ENCODE measurements at regions not wholly inside any gene's neighbourhood (a gene's known extent, or its start where the extent isn't known, plus 50 kb on each side); places are given as distances from the start of the nearest gene placed in this dataset.

DNA sequence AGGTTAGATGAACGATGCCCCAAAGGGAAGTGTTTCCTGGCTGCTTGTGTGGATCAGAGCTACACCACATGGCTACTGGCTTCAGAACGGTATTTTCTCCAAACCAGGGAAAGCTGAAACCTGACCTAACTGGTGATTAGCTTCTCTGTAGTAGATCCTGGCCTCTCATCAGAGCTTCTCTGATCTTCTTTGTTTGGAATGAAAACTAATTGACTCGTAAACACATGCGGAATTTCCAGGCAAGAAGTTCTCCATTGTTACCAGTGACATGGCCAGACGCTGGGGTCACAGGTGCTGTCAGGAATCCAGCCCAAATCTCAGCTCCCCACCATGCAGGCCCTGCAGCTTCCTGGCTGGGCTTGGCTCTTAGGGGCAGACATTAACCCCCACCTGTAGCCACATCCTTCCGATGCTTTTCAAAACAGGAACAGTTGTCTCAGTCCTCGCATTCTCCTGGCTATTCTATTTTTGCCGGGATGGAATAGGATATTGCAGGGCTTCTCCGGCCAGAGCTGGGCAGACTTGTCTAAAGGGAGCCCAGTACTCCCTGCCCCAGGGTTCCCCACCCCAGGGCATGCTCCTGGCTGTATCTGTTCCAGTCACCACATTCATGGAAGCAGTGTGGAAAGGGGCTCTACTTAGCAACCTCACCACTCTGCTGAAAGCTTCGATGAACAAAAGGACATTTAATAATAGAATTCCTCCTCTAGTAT is 305.4 kb upstream of the F9 start:
- Mint-ChIP-seq H3K27ac (no peak overlapping the region), H3K4me1 (no peaks in the 10 kb centered on the region), H3K27me3 (no peaks in the 10 kb centered on the region), H3K4me3 (no peak overlapping the region), H3K36me3 (ENCODE audit: low read depth) (no peaks in the 10 kb centered on the region), H3K9me3 (no peaks in the 10 kb centered on the region)
- no peak for ATAC-seq (replicated peaks)

DNA sequence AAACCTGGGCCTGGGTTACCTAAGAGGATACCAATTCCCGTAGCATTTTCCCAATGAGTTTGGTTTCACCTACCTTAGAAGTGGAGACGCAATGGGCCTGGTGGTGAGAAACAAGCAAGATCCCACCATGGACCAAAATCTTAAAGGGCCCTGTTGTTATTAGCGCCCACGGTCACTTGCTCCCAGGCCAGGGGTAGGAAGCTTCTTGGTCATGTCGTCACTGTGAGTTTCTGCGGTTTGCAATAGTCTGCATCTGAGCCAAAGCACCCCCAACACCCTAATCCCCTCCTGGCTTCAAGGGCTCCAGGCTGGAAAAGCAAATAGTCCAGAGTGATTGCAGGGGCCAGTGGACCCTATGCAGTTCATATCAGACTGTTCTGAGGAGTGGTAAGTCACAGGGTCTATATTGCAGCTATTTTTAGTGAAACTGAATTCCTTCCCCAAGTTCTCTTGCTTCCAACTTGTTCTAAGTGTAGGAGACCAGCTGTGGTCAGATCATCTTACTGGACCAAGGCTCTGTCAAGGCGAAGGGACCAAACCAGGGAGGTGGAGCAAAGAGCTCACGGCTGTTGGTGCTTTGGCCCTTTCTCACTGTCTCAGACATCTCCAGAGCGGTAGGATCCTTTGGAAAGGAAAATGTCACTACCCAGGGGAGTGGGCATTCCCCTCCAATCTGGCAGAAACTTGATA is 307.9 kb upstream of the F9 start:
- no peak overlapping the region for H3K27ac Mint-ChIP-seq
- no peaks in the 10 kb centered on the region for H3K36me3 Mint-ChIP-seq (ENCODE audit: low read depth)
- H3K4me3 Mint-ChIP-seq, result no peak overlapping the region
- no peaks in the 10 kb centered on the region for H3K9me3 Mint-ChIP-seq
- H3K27me3 Mint-ChIP-seq, result no peaks in the 10 kb centered on the region
- no peaks in the 10 kb centered on the region for H3K4me1 Mint-ChIP-seq
- no peak for ATAC-seq (replicated peaks)

- Mint-ChIP-seq H3K4me1 (no peaks in the 10 kb centered on the region), H3K36me3 (ENCODE audit: low read depth) (no peaks in the 10 kb centered on the region), H3K27me3 (peaks cover 6% of the 10 kb centered on the region), H3K4me3 (no peak overlapping the region), H3K9me3 (no peaks in the 10 kb centered on the region), H3K27ac (no peak overlapping the region)
- ATAC-seq (replicated peaks), result no peak
Observed at GRCh38 chrX:139213241-139213709, 317.3 kb upstream of the F9 start.

DNA sequence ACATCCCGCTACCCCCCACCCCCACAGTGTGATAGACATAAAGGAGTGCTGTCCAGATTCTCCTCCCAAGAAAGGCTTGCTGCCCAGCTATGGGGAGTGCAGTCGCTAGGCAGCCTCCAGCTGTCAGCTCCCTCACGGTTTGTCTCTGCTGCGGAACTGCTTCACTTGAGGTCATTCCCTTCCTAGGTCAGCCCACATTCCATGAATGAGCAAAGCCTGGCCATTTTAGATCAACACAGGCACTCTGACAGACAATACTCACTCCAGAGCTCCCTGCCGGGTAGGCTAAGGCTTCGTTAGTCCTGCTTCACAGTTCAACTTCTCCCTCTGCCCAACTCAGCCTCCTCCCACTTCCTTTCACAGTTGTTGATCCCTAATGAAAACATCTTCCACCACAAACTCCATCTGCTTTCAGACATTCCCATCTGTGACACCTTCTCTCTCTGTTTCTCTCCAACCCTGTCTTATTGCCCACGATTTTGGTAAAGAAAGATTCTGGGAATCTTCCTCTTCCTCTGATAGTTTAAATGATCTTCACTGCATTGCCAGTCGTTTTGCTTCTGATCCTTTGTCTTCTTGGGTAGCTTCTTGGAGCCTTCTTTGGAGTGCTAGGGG is 318.9 kb upstream of the F9 start:
- no peak overlapping the region for H3K4me3 Mint-ChIP-seq
- no peak for ATAC-seq (replicated peaks)
- peaks cover 12% of the 10 kb centered on the region for H3K27me3 Mint-ChIP-seq
- no peak overlapping the region for H3K27ac Mint-ChIP-seq
- H3K4me1 Mint-ChIP-seq, result no peaks in the 10 kb centered on the region
- no peaks in the 10 kb centered on the region for H3K36me3 Mint-ChIP-seq (ENCODE audit: low read depth)
- H3K9me3 Mint-ChIP-seq, result no peaks in the 10 kb centered on the region

GRCh38 chrX:139209342-139209741 is 321.2 kb upstream of the F9 start:
- Mint-ChIP-seq H3K27me3 (peaks cover 19% of the 10 kb centered on the region), H3K27ac (no peak overlapping the region), H3K36me3 (ENCODE audit: low read depth) (no peaks in the 10 kb centered on the region), H3K4me1 (no peaks in the 10 kb centered on the region), H3K9me3 (no peaks in the 10 kb centered on the region), H3K4me3 (no peak overlapping the region)
- no peak for ATAC-seq (replicated peaks)

GRCh38 chrX:139207655-139208054 is 322.9 kb upstream of the F9 start:
- no peak for ATAC-seq (replicated peaks)
- Mint-ChIP-seq H3K4me3 (no peak overlapping the region), H3K27me3 (peaks cover 19% of the 10 kb centered on the region), H3K9me3 (no peaks in the 10 kb centered on the region), H3K27ac (no peak overlapping the region), H3K36me3 (ENCODE audit: low read depth) (no peaks in the 10 kb centered on the region), H3K4me1 (no peaks in the 10 kb centered on the region)

GRCh38 chrX:139206914-139207313 is 323.6 kb upstream of the F9 start:
- no peak overlapping the region for H3K27ac Mint-ChIP-seq
- H3K27me3 Mint-ChIP-seq, result peaks cover 19% of the 10 kb centered on the region

GRCh38 chrX:139204898-139205667 is 325.5 kb upstream of the F9 start:
- no peak overlapping the region for H3K27ac Mint-ChIP-seq
- H3K4me1 Mint-ChIP-seq, result no peaks in the 10 kb centered on the region
- H3K4me3 Mint-ChIP-seq, result no peak overlapping the region
- H3K9me3 Mint-ChIP-seq, result no peaks in the 10 kb centered on the region
- no peaks in the 10 kb centered on the region for H3K36me3 Mint-ChIP-seq (ENCODE audit: low read depth)
- peaks cover 16% of the 10 kb centered on the region for H3K27me3 Mint-ChIP-seq
- ATAC-seq (replicated peaks), result no peak

More at GRCh38 chrX:139206914-139207313, 323.6 kb upstream of the F9 start:
- H3K4me1 Mint-ChIP-seq, result no peaks in the 10 kb centered on the region
- no peaks in the 10 kb centered on the region for H3K9me3 Mint-ChIP-seq
- no peak overlapping the region for H3K4me3 Mint-ChIP-seq
- no peak for ATAC-seq (replicated peaks)
- H3K36me3 Mint-ChIP-seq (ENCODE audit: low read depth), result no peaks in the 10 kb centered on the region

- Mint-ChIP-seq H3K27me3 (peaks cover 21% of the 10 kb centered on the region), H3K36me3 (ENCODE audit: low read depth) (no peaks in the 10 kb centered on the region), H3K27ac (no peak overlapping the region), H3K4me1 (no peaks in the 10 kb centered on the region), H3K9me3 (no peaks in the 10 kb centered on the region), H3K4me3 (no peak overlapping the region)
- ATAC-seq (replicated peaks), result no peak
Observed at GRCh38 chrX:139204571-139204897, 326.0 kb upstream of the F9 start.

DNA sequence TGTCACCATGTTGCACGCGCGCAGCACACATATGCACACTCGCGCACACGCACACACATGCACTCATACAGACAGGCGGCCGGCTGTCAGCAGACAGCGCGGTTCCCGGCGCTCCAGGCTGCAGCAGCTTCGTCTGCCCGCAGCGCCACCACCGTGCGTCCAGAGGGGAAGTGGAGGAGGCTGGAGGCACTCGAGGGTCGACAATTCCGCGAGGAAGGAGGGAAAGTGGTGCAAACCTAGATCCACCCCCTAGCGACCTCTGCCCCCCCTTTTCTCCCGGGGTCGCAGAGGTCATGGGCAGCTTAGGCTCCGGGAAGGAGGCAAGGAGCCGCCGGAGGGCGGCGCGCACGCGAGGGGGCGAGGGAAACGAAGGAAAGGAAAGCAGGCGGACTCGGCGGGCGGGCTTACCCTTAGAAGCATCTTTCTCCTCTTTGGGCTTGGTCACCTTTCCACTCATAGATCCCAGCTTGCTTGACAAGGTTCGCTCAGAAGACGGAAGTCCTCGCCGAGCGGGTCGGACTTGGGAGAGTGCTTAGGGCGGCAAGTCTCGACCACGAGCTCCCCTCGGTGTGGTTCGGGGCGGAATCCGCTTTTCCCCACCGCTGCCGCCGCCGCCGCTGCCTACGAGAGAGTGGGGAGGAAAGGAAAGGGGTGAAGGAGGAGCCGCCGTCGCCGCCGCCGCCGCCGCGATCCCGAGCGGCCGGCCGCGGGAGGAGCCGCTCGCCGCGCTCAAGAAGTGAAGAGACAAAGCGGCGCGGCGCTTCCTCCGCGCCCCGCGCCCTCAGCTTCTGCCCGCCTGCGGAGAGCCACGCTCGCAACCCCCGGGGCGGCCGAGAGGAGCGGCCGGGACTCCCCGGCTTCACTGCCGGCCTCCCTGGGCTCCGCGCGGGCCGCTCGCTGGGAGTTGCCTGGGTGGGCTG is 326.6 kb upstream of the F9 start:
- no peak overlapping the region for H3K4me3 Mint-ChIP-seq
- ATAC-seq (replicated peaks), result no peak
- no peaks in the 10 kb centered on the region for H3K36me3 Mint-ChIP-seq (ENCODE audit: low read depth)
- H3K27ac Mint-ChIP-seq, result no peak overlapping the region
- peaks cover 26% of the 10 kb centered on the region for H3K27me3 Mint-ChIP-seq
- no peaks in the 10 kb centered on the region for H3K4me1 Mint-ChIP-seq
- H3K9me3 Mint-ChIP-seq, result no peaks in the 10 kb centered on the region

GRCh38 chrX:139202742-139203420 is 327.7 kb upstream of the F9 start:
- Mint-ChIP-seq H3K4me1 (no peaks in the 10 kb centered on the region), H3K4me3 (no peak overlapping the region), H3K36me3 (ENCODE audit: low read depth) (no peaks in the 10 kb centered on the region), H3K27ac (no peak overlapping the region), H3K9me3 (no peaks in the 10 kb centered on the region), H3K27me3 (peaks cover 26% of the 10 kb centered on the region)
- no peak for ATAC-seq (replicated peaks)

DNA sequence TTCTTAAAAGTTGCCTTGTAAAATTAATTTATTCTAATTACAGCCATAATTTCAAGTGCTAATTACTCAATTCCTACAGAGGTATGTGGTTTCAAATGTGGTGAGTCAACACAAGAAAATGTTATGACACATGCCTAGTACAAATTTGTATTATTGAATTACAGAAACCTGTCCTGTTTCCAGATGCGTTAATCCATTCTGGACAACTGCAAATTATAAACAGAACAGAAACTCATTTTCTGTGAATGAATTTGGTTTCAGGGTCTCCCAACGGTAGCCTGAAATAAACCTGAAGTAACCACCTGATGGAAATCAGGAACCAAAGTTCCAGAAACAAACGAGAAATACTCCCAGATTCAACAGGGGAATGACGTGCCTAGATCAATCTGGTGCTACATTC is 328.6 kb upstream of the F9 start:
- no peak overlapping the region for H3K27ac Mint-ChIP-seq
- ATAC-seq (replicated peaks), result no peak
- H3K27me3 Mint-ChIP-seq, result peaks cover 23% of the 10 kb centered on the region
- H3K9me3 Mint-ChIP-seq, result no peaks in the 10 kb centered on the region
- no peaks in the 10 kb centered on the region for H3K4me1 Mint-ChIP-seq
- no peaks in the 10 kb centered on the region for H3K36me3 Mint-ChIP-seq (ENCODE audit: low read depth)
- no peak overlapping the region for H3K4me3 Mint-ChIP-seq

- Mint-ChIP-seq H3K9me3 (no peaks in the 10 kb centered on the region), H3K36me3 (ENCODE audit: low read depth) (no peaks in the 10 kb centered on the region), H3K4me1 (no peaks in the 10 kb centered on the region), H3K27me3 (peaks cover 28% of the 10 kb centered on the region), H3K27ac (no peak overlapping the region), H3K4me3 (no peak overlapping the region)
- ATAC-seq (replicated peaks), result no peak
Observed at GRCh38 chrX:139200793-139201192, 329.7 kb upstream of the F9 start.

Data from activated T-helper 17 cell treated with anti-CD3 and anti-CD28 coated beads, Interleukin-2, amount 50 U/mL, for 72 hours (primary cell).